CD4-positive, alpha-beta T cell treated with Interleukin-2 at 100 ng/mL for 4 hours (primary cell): ENCODE measurements at regions not wholly inside any gene's neighbourhood (a gene's known extent, or its start where the extent isn't known, plus 50 kb on each side); places are given as distances from the start of the nearest gene placed in this dataset.

ENCODE experiments used
- DNase-seq: peaks from one replicate; pipeline ENCODE4 v3.0.0-alpha.2; 2020; ENCODE audit warnings: low spot score

DNA sequence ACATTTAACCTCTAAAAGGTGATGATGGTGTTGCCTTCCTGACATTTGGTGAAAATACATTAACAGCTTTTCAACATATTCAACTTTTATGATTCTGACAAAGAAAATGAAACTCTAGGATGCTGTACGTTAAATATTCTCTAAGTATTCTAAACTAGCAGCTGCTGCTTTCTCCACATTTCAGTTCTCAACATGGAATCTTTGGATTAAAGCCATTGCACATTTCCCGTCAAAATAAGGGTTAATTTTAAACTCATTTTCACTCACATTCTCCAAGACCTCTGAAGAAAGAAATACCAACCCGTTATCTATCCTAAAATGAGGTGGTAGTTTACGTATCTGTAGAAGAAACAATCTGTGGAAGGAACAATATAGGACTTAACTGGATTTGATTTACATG lies 655.7 kb upstream of the ARPP21 start:
- DNase-seq, result no peak

DNA sequence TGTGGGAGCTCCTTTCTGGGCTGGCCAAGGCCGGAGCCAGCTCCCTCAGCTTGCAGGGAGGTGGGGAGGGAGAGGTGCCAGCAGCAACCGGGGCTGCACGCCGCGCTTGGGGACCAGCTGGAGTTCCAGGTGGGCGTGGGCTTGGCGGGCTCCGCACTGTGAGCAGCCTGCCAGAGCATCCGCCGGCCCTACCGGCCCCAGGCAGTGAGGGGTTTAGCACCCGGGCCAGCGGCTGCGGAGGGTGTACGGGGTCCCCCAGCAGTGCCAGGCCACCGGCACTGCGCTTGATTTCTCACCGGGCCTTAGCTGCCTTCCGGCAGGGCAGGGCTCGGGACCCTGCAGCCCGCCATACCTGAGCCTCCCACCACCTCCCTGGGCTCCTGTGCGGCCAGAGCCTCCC lies 651.0 kb upstream of the ARPP21 start:
- no peak for DNase-seq

DNA sequence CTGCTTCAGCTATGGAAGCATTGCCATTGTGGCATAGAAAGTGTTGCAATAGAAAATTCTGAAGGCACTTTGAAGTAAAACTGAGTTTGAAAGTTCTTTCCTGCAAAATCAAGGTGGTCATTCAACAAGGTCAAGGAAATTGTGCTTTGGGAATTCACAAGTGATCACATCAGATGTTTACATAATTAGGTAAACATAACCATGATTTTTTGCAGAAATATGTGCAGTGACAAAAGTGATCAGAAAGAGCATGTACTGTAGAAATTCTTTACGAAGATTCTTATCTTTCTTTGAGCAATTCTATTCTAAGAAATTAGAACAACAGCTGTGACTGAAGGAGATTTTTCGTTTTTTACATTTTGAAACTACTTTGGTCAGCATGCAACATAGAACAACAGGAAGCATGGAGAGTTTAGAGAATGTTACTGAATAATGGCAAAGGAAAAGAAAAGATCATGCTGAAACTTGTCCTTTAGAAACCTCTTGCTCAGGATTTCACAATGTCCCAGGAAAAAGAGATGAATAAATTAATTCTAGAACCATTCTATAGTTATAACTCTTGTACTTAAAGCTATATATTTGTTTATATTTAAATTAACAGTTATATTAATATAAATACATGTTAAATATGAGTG lies 643.4 kb upstream of the ARPP21 start:
- no peak for DNase-seq

GRCh38 chr3:34998902-34999301 lies 640.4 kb upstream of the ARPP21 start:
- no peak for DNase-seq

- DNase-seq, result no peak
These were observed 627.1 kb upstream of the ARPP21 start for GRCh38 chr3:35012214-35012613.

DNA sequence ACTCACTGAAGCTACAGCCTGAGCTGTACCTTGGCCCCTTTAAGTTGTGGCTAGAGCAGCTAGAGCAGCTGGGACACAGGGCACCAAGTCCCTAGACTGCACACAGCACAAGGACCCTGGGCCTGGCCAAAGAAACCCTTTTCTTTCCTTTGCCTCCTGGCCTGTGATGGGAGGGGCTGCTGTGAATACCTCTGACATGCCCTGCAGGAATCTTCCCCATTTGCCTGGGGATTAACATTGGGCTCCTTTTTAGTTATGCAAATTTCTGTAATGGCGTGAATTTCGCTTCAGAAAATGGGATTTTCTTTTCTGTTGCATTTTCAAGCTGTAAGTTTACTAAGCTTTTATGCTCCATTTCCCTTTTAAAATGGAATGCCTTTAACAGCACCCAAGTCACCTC lies 611.2 kb upstream of the ARPP21 start:
- DNase-seq, result no peak

GRCh38 chr3:35042210-35042991 lies 596.9 kb upstream of the ARPP21 start:
- no peak for DNase-seq

- no peak for DNase-seq
These were observed 596.3 kb upstream of the ARPP21 start for GRCh38 chr3:35043040-35043439.

DNA sequence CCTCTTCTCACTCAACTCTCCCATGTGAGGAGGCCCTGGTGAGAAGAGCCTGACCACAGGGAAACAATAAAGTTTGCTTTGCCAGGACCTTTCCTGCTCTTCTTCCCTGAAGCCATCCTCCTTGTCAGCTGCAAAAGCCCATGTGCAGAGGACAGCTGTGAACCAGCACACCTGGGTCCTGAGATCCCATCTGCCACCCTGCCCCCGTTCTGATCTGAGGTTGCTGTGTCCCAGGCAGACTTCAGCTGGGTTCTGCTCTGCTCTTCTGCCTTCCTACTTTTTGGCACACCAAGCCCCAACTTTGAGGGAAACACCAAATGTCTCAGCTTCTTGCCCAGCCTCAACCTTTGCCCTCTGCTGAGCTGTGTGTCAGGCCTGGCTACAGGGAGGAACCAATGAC lies 595.1 kb upstream of the ARPP21 start:
- no peak for DNase-seq

- no peak for DNase-seq
These were observed 594.2 kb upstream of the ARPP21 start for GRCh38 chr3:35045118-35045517.

- no peak for DNase-seq
These were observed 574.6 kb upstream of the ARPP21 start for GRCh38 chr3:35064761-35065160.

- no peak for DNase-seq
These were observed 573.4 kb upstream of the ARPP21 start for GRCh38 chr3:35065891-35066290.

- DNase-seq, result no peak
These were observed 571.6 kb upstream of the ARPP21 start for GRCh38 chr3:35067750-35068149.

DNA sequence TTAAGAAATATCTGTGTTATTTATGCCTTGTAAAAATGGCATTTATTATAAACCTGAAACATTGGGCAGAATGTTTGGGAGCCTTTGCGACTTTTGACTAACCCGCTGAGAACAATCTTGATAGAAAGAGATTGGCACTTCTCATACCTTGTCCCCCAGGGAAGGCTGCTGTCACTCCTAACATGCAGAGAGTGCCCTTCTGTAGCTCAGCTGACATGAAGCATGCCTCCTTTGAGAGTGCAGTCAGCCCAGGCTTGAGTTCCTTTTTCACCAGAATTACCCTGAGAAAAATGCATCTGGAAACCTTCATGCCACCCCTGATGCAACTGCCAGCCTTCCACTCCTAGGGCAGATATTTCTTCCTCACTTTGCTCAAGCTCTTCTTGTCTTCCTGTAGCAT lies 569.2 kb upstream of the ARPP21 start:
- DNase-seq, result no peak

GRCh38 chr3:35071772-35072171 lies 567.6 kb upstream of the ARPP21 start:
- DNase-seq, result no peak

DNA sequence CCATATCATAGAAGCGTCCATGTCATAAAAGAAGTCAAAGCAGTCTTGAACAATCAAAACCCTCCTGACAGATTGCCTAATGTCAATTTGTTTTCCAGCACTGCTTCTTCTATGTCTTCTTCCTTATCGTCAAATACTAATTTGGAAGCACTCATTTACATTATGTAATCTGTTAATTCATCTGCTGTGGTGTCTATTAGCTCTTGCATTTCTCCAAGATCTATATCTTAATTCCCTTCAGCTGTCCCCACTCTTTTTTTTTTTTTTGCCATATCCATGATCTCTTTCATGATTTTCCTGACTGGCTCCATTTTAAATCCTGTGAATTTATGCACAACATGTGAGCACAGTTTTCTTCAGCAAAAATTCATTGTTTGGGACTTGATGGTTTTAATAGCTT lies 560.5 kb upstream of the ARPP21 start:
- no peak for DNase-seq

- no peak for DNase-seq
These were observed 559.9 kb upstream of the ARPP21 start for GRCh38 chr3:35079403-35079802.

DNA sequence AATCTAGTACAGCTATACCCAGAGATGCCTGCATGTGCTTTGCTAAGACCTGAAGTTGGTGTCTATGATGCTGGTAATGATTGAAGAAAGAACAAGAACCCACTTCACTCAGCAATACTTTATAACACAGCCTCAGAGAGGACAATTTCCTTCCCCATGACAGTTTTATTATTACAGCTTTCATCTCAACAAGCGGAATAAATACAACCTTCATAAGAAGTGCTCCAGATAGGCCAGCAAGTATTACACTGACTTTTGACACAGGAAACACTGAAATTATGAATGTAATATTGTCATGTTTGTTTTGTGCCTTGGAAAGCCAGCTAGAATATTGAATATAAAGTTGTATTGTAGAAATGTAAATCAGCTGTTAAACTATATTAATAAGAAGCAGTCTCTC lies 557.4 kb upstream of the ARPP21 start:
- no peak for DNase-seq

DNA sequence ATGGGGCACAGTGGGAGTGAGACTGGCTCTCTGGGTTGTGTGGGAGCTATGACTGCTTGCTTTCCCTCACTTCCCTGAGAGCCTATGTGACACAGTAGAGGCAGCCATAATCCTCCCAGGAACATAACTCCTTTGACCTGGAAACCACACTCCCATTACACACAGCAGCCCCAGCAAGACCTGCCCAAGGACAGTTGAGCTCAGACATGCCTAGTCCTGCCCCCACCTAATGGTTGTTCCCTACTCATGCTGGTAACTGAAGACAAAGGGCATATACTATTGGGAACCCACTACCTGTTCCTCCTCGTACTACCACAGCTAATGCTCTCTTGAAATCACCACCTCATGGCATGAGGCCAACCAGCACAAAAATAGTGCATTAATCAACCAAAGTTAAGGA lies 550.4 kb upstream of the ARPP21 start:
- DNase-seq, result no peak

DNA sequence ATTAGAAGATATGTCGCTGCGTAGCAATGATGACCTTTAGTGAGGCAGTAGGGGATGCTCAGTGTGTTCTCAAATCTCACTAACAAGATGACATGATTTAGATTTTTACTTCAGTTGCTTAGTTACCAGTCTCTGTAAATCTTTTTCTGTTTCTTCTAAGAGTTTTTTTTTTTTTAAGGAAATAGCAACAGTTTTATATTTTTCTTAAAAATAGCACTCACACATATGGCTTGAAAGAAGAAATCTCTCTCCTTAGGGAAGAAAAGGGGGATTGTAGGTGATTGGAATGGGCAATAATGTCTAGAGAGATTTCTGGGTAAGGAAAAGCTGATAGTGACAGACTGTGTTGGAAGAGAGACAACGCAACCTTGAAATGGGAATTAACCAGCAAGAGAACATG lies 524.6 kb upstream of the ARPP21 start:
- no peak for DNase-seq

- no peak for DNase-seq
These were observed 519.3 kb upstream of the ARPP21 start for GRCh38 chr3:35120026-35120425.

DNA sequence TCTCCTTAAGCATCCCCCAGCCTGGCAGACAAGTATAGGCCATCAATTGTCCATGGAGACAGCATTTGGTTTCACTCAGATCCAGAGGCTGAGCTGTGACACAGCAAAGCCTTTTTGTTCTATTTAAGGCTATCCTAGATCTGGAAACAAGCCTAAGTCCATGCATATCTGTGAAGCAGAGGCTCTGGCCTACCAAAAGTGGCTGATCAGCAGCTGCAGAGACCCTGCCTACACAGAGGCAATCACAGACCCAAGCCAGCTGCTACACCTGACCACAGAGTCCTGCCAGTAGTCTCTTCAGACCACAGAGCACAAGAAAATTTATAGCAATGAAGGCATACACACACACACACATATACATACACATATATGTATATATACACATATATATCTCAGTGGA lies 501.7 kb upstream of the ARPP21 start:
- no peak for DNase-seq

DNA sequence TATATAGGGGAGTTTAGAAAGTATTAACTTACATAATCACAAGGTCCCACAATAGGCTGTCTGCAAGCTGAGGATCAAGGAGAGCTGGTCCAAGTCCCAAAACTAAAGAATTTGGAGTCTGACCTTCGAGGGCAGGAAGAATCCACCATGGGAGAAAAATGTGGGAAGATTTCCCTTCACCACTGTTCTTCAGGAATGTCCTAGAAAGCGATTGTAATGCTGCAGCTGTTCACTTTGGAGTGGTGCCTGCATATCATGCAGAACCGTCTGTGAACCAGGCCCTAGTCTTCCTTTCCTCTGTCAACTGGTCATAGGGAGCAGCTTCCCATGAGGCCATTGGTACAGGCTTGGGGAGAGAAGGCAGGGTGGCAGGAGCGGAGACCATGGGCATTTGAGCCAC lies 497.9 kb upstream of the ARPP21 start:
- DNase-seq, result no peak

GRCh38 chr3:35144011-35144410 lies 495.3 kb upstream of the ARPP21 start:
- no peak for DNase-seq
